ENCODE measurements at regions not wholly inside any gene's neighbourhood (a gene's known extent, or its start where the extent isn't known, plus 50 kb on each side); places are given as distances from the start of the nearest gene placed in this dataset.

DNA sequence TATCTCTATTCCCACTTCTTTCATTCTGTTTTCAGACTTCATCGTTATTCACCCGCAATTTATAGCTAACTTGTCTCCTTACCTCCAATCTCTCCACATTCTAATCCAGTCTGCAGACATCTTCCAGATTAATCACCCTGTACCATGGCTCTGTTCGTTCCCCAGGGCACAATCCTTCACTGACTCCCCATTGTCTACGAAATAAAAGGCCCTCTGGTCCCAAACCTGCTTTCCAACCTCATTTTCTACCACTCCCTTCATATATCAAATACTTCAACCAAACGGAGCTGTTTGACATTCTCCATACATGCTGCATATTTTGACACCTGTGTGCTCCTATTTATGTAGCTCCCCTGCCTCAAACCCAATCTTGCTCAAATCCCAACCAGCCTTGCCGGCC lies 1720.6 kb upstream of the WWC1 start:
- Histone ChIP-seq H3K27me3 (no peaks in the 10 kb centered on the region), H3K4me3 (no peak overlapping the region), H3K36me3 (no peaks in the 10 kb centered on the region), H3K9me3 (ENCODE audit: low read depth) (no peaks in the 10 kb centered on the region), H3K27ac (no peak overlapping the region), H3K4me1 (ENCODE audit: low read depth) (no peaks in the 10 kb centered on the region)
- DNase-seq (ENCODE audit: low read depth in 1 of 2, low spot score in 1 of 2): no peak
- TF ChIP-seq, protein P1, sequence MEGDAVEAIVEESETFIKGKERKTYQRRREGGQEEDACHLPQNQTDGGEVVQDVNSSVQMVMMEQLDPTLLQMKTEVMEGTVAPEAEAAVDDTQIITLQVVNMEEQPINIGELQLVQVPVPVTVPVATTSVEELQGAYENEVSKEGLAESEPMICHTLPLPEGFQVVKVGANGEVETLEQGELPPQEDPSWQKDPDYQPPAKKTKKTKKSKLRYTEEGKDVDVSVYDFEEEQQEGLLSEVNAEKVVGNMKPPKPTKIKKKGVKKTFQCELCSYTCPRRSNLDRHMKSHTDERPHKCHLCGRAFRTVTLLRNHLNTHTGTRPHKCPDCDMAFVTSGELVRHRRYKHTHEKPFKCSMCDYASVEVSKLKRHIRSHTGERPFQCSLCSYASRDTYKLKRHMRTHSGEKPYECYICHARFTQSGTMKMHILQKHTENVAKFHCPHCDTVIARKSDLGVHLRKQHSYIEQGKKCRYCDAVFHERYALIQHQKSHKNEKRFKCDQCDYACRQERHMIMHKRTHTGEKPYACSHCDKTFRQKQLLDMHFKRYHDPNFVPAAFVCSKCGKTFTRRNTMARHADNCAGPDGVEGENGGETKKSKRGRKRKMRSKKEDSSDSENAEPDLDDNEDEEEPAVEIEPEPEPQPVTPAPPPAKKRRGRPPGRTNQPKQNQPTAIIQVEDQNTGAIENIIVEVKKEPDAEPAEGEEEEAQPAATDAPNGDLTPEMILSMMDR (IDR thresholded peaks at IDR 0.05; ENCODE audit: low read depth, low read length): no peak

- TF ChIP-seq, protein P1 (IDR thresholded peaks at IDR 0.05; ENCODE audit: low read depth, low read length): no peak
- H3K4me1 ChIP-seq (ENCODE audit: low read depth): no peaks in the 10 kb centered on the region
- no peaks in the 10 kb centered on the region for H3K36me3 ChIP-seq
- H3K27me3 ChIP-seq: no peaks in the 10 kb centered on the region
- no peak overlapping the region for H3K4me3 ChIP-seq
- DNase-seq (ENCODE audit: low read depth in 1 of 2, low spot score in 1 of 2): no peak
- no peak overlapping the region for H3K27ac ChIP-seq
- H3K9me3 ChIP-seq (ENCODE audit: low read depth): no peaks in the 10 kb centered on the region
Measured at GRCh38 chr5:166571668-166572067, 1719.8 kb upstream of the WWC1 start.

DNA sequence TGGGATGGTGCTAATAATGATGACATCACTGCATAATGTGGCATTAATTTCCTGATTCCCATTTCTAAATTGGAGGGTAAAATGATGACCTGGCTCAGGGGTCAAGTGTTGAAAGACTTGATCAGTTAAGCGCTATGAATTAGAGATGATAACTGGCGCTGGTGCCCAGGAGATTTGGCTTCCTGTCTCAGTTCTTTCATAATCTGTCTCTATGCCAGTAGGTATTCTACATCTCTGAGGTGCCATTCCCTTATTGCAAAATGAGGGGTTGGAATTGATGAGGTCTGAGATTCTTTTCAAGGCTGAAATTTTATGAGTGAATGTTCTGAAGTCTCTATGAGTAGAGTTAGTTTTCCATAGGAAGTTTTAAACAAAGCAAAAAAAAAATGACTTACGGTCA lies 1715.1 kb upstream of the WWC1 start:
- no peaks in the 10 kb centered on the region for H3K9me3 ChIP-seq (ENCODE audit: low read depth)
- DNase-seq (ENCODE audit: low read depth in 1 of 2, low spot score in 1 of 2): no peak
- H3K4me1 ChIP-seq (ENCODE audit: low read depth): no peaks in the 10 kb centered on the region
- H3K27ac ChIP-seq: no peak overlapping the region
- H3K27me3 ChIP-seq: no peaks in the 10 kb centered on the region
- TF ChIP-seq, protein P1 (IDR thresholded peaks at IDR 0.05; ENCODE audit: low read depth, low read length): no peak
- no peaks in the 10 kb centered on the region for H3K36me3 ChIP-seq
- H3K4me3 ChIP-seq: no peak overlapping the region

- no peak overlapping the region for H3K4me3 ChIP-seq
- DNase-seq (ENCODE audit: low read depth in 1 of 2, low spot score in 1 of 2): peak in 1 of 2 donors; percentile 17
Measured at GRCh38 chr5:166581826-166582225, 1709.6 kb upstream of the WWC1 start.

DNA sequence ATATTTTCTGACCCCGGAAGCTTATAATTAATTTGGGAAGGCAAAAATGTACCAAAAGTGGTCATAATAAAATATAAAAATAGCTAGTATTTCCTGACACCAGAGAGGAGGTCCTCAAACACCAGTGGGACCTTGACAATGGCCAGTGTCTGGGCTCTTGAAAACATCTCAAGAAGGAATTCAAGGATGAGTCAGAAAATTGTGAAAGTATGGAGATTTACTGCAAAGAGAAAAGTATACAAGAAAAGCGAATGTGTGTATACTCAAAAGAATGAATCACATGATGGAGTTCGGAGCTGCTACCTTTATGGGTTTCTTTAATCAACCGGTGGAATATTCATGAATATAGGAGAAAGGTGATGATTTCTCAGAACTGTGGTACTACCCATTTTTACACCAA lies 1709.0 kb upstream of the WWC1 start:
- no peak overlapping the region for H3K27ac ChIP-seq
- no peak overlapping the region for H3K4me3 ChIP-seq
- H3K4me1 ChIP-seq (ENCODE audit: low read depth): no peaks in the 10 kb centered on the region
- no peaks in the 10 kb centered on the region for H3K9me3 ChIP-seq (ENCODE audit: low read depth)
- no peaks in the 10 kb centered on the region for H3K36me3 ChIP-seq
- H3K27me3 ChIP-seq: no peaks in the 10 kb centered on the region
- TF ChIP-seq, protein P1 (IDR thresholded peaks at IDR 0.05; ENCODE audit: low read depth, low read length): no peak
- no peak for DNase-seq (ENCODE audit: low read depth in 1 of 2, low spot score in 1 of 2)

More at GRCh38 chr5:166581826-166582225, 1709.6 kb upstream of the WWC1 start:
- TF ChIP-seq, protein P1 (IDR thresholded peaks at IDR 0.05; ENCODE audit: low read depth, low read length): no peak
- no peak overlapping the region for H3K27ac ChIP-seq
- no peaks in the 10 kb centered on the region for H3K36me3 ChIP-seq
- no peaks in the 10 kb centered on the region for H3K4me1 ChIP-seq (ENCODE audit: low read depth)
- no peaks in the 10 kb centered on the region for H3K27me3 ChIP-seq
- no peaks in the 10 kb centered on the region for H3K9me3 ChIP-seq (ENCODE audit: low read depth)

- TF ChIP-seq, protein P1 (IDR thresholded peaks at IDR 0.05; ENCODE audit: low read depth, low read length): no peak
- Histone ChIP-seq H3K36me3 (no peaks in the 10 kb centered on the region), H3K27me3 (no peaks in the 10 kb centered on the region), H3K4me1 (ENCODE audit: low read depth) (peaks cover 8% of the 10 kb centered on the region), H3K9me3 (ENCODE audit: low read depth) (no peaks in the 10 kb centered on the region), H3K4me3 (no peak overlapping the region), H3K27ac (no peak overlapping the region)
- peak in 1 of 2 donors; percentile 3 for DNase-seq (ENCODE audit: low read depth in 1 of 2, low spot score in 1 of 2)
Measured at GRCh38 chr5:166594567-166594966, 1696.9 kb upstream of the WWC1 start.

Measured in cardiac muscle cell (in vitro differentiated cells and primary cell).